SK-N-SH treated with all-trans-retinoic acid at 6 μM for 48 hours (cell line): ENCODE measurements at regions not wholly inside any gene's neighbourhood (a gene's known extent, or its start where the extent isn't known, plus 50 kb on each side); places are given as distances from the start of the nearest gene placed in this dataset.

Source experiments
- CREB5 ChIP-seq: fragments of 250-450 bp; sonication (Bioruptor Pico); IDR thresholded peaks from 2 replicates; pipeline ENCODE4 v1.5.1; 2020; ENCODE audit warnings: low read depth, mild to moderate bottlenecking, moderate library complexity
- GLIS3 ChIP-seq: fragments of 250-450 bp; sonication (Bioruptor Pico); IDR thresholded peaks from 2 replicates; pipeline ENCODE4 v1.5.0; 2020; ENCODE audit warnings: mild to moderate bottlenecking, moderate library complexity
- ISL1 ChIP-seq: fragments of 250-450 bp; sonication (Bioruptor Pico); IDR thresholded peaks from 2 replicates; pipeline ENCODE4 v2.1.2; 2022; ENCODE audit warnings: mild to moderate bottlenecking, moderate library complexity
- PATZ1 ChIP-seq: fragments of 250-450 bp; sonication (Bioruptor Pico); IDR thresholded peaks from 2 replicates; pipeline ENCODE4 v1.8.0; 2020; ENCODE audit warnings: mild to moderate bottlenecking, moderate library complexity, borderline replicate concordance
- RARB ChIP-seq: fragments of 250-450 bp; sonication (Bioruptor Pico); IDR thresholded peaks from 2 replicates; pipeline ENCODE4 v1.8.0; 2021; ENCODE audit warnings: mild to moderate bottlenecking, moderate library complexity
- SNAI2 ChIP-seq: fragments of 250-450 bp; sonication (Bioruptor Pico); IDR thresholded peaks from 2 replicates; pipeline ENCODE4 v1.5.0; 2020; ENCODE audit warnings: mild to moderate bottlenecking, moderate library complexity
- TOX ChIP-seq: fragments of 250-450 bp; sonication (Bioruptor Pico); IDR thresholded peaks from 2 replicates; pipeline ENCODE4 v1.8.0; 2021; ENCODE audit warnings: mild to moderate bottlenecking, moderate library complexity, borderline replicate concordance
- ZC3H10 ChIP-seq: fragments of 250-450 bp; sonication (Bioruptor Pico); IDR thresholded peaks from 2 replicates; pipeline ENCODE4 v1.5.1; 2021; ENCODE audit warnings: mild to moderate bottlenecking, moderate library complexity
- ZFP3 ChIP-seq: fragments of 250-450 bp; sonication (Bioruptor Pico); IDR thresholded peaks from 2 replicates; pipeline ENCODE4 v1.5.0; 2020; ENCODE audit warnings: mild to moderate bottlenecking, moderate library complexity
- ZNF8 ChIP-seq: fragments of 450-650 bp; formaldehyde crosslinking; IDR thresholded peaks from 2 replicates; pipeline ENCODE4 v1.5.0; 2020; ENCODE audit warnings: mild to moderate bottlenecking, moderate library complexity

GRCh38 chr1:229095325-229095724 lies 175.6 kb upstream of the RAB4A start:
- no peak for TF ChIP-seq ZFP3 (CRISPR knock-in tag)
- TF ChIP-seq RARB = no peak
- no peak for TF ChIP-seq ZC3H10 (CRISPR knock-in tag)
- no peak for TF ChIP-seq ZNF8 (CRISPR knock-in tag)
- TF ChIP-seq ISL1 (CRISPR knock-in tag) = no peak
- TF ChIP-seq GLIS3 (CRISPR knock-in tag) = no peak
- no peak for TF ChIP-seq PATZ1 (CRISPR knock-in tag)
- no peak for TF ChIP-seq SNAI2 (CRISPR knock-in tag)
- no peak for TF ChIP-seq TOX
- no peak for TF ChIP-seq CREB5
